PFSK-1 (cell line): ENCODE measurements at regions not wholly inside any gene's neighbourhood (a gene's known extent, or its start where the extent isn't known, plus 50 kb on each side); places are given as distances from the start of the nearest gene placed in this dataset.

Source experiments
- FOXP2 ChIP-seq: optimal IDR thresholded peaks from 2 replicates; pipeline ENCODE3; 2011; ENCODE audit warnings: borderline replicate concordance, control low read depth, inconsistent platforms; ENCODE audit not compliant: insufficient read depth; ENCODE audit errors: extremely low read length, extremely low read depth
- POLR2AphosphoS5 ChIP-seq: IDR thresholded peaks from 2 replicates; pipeline ENCODE4 v1.6.1; 2012; ENCODE audit warnings: low read depth, mild to moderate bottlenecking, control low read depth, low read length, moderate library complexity
- REST ChIP-seq, 2 experiments: IDR thresholded peaks; 2 replicates each; pipeline versions ENCODE4 v1.6.1 to v1.8.0; 2011 to 2012; ENCODE audit warnings: low read depth in 2 of 2, low read length in 2 of 2, control low read depth in 1 of 2, inconsistent platforms in 1 of 2, mild to moderate bottlenecking in 1 of 2, moderate library complexity in 1 of 2; ENCODE audit not compliant: insufficient read depth in 1 of 2
- SIN3A ChIP-seq: IDR thresholded peaks from 2 replicates; pipeline ENCODE4 v1.6.1; 2012; ENCODE audit warnings: mild to moderate bottlenecking, low read length, moderate library complexity, borderline replicate concordance; ENCODE audit not compliant: insufficient read depth
- TAF1 ChIP-seq: IDR thresholded peaks from 2 replicates; pipeline ENCODE4 v1.6.1; 2012; ENCODE audit warnings: low read length, control low read depth, borderline replicate concordance; ENCODE audit not compliant: insufficient read depth

GRCh38 chr3:144879701-144880100 lies 908.1 kb downstream of the DIPK2A start:
- no peak for TF ChIP-seq REST (IDR thresholded peaks at IDR 0.05; ENCODE audit: insufficient read depth in 1 of 2, low read depth in 2 of 2, low read length in 2 of 2)
- no peak for TF ChIP-seq SIN3A
- no peak for TF ChIP-seq POLR2AphosphoS5
- TF ChIP-seq TAF1: no peak
- TF ChIP-seq FOXP2: no peak

DNA sequence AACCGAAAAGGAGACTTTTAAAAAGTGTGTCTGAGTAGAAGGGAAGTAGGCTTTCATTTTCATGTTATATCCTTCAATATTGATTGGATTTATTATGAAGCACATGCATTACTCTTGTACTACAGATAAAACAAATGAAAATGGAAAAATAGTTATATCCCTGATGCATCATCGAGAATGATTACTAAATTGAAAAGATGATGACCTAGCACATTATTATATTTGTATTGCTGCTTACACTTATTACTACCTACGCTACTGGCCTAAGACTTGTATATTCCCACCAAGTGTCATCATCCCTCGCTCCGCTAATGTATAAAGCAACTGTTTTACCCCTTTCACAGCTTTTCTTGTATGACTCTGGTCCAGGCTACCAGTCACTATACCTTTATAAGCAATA lies 922.4 kb downstream of the DIPK2A start:
- no peak for TF ChIP-seq SIN3A
- TF ChIP-seq FOXP2: no peak
- TF ChIP-seq TAF1: no peak
- no peak for TF ChIP-seq POLR2AphosphoS5
- no peak for TF ChIP-seq REST (IDR thresholded peaks at IDR 0.05; ENCODE audit: insufficient read depth in 1 of 2, low read depth in 2 of 2, low read length in 2 of 2)

DNA sequence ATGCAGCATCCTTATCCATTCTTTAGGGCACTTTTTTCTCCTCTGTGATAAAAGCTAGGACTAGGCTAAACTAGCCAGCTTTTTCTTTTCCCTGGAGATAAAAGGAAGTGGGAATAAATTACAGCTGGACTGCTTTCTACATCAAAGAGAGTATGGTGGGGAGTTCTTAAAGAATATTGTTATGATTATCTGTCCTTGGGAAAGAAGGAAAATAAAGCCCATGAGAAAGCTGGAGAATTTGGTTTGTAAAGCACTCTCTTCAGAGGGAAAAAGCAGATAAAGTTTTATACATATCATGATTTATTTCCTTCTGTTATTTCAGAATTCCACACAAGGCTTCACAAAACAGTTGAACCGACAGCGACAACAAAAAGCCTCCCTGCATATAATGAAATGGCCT lies 923.0 kb downstream of the DIPK2A start:
- TF ChIP-seq SIN3A: no peak
- TF ChIP-seq REST (IDR thresholded peaks at IDR 0.05; ENCODE audit: insufficient read depth in 1 of 2, low read depth in 2 of 2, low read length in 2 of 2): no peak
- no peak for TF ChIP-seq FOXP2
- no peak for TF ChIP-seq POLR2AphosphoS5
- no peak for TF ChIP-seq TAF1

DNA sequence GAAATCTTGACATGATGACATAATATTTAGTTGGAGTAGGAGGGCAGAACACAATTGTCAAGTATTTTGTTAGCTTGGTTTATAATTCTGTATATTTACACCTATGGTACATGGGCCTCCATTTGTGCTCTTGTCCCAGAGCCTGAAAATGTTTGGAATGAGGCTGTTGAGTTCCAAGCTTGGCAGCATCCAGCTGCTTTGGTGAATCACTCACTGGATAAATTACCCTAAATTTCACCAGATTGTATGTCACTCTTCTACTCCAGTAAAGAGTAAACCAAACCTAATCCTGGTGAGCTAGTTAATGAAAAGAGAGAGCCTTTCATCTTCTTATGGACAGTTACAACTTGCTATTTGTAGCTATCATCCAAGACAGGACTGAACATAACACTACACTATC lies 928.7 kb downstream of the DIPK2A start:
- TF ChIP-seq FOXP2 (no peak), REST (IDR thresholded peaks at IDR 0.05; ENCODE audit: insufficient read depth in 1 of 2, low read depth in 2 of 2, low read length in 2 of 2) (no peak), TAF1 (no peak), POLR2AphosphoS5 (no peak), SIN3A (no peak)

GRCh38 chr3:144912968-144913367 lies 941.3 kb downstream of the DIPK2A start:
- TF ChIP-seq SIN3A (no peak), TAF1 (no peak), REST (IDR thresholded peaks at IDR 0.05; ENCODE audit: insufficient read depth in 1 of 2, low read depth in 2 of 2, low read length in 2 of 2) (no peak), FOXP2 (no peak), POLR2AphosphoS5 (no peak)
